WI38 (cell line): ENCODE measurements at regions not wholly inside any gene's neighbourhood (a gene's known extent, or its start where the extent isn't known, plus 50 kb on each side); places are given as distances from the start of the nearest gene placed in this dataset.
"Not testable (repeated sequence)": the region's sequence is repeated elsewhere in the genome, so short reads cannot be mapped to it uniquely, and the experiment has no call there.

Source experiments
- H3K4me3 ChIP-seq: 2 replicates; pipeline ENCODE4 v1.5.1; 2011; ENCODE audit warnings: low read depth, mild to moderate bottlenecking, control low read depth, low read length
- CTCF ChIP-seq: IDR thresholded peaks from 2 replicates; pipeline ENCODE4 v1.5.1; 2012; ENCODE audit warnings: low read depth, mild to moderate bottlenecking, control low read depth, low read length

- no peak overlapping the region for H3K4me3 ChIP-seq
- no peak for TF ChIP-seq CTCF
Observed at GRCh38 chr9:115838417-115838816, 315.2 kb upstream of the PAPPA start.

- not testable (repeated sequence) for H3K4me3 ChIP-seq
Observed at GRCh38 chr9:115844433-115844832, 309.2 kb upstream of the PAPPA start.

- no peak for TF ChIP-seq CTCF
- no peak overlapping the region for H3K4me3 ChIP-seq
Observed at GRCh38 chr9:115845648-115846312, 307.8 kb upstream of the PAPPA start.

GRCh38 chr9:115847216-115847615, 306.4 kb upstream of the PAPPA start:
- H3K4me3 ChIP-seq, result no peak overlapping the region
- no peak for TF ChIP-seq CTCF

GRCh38 chr9:115849679-115850412, 303.7 kb upstream of the PAPPA start:
- no peak overlapping the region for H3K4me3 ChIP-seq

GRCh38 chr9:115850548-115851304, 302.9 kb upstream of the PAPPA start:
- TF ChIP-seq CTCF, result no peak
- H3K4me3 ChIP-seq, result no peak overlapping the region

More at GRCh38 chr9:115849679-115850412, 303.7 kb upstream of the PAPPA start:
- no peak for TF ChIP-seq CTCF

GRCh38 chr9:115855458-115856133, 298.0 kb upstream of the PAPPA start:
- no peak for TF ChIP-seq CTCF
- H3K4me3 ChIP-seq, result no peak overlapping the region

GRCh38 chr9:115858421-115858820, 295.2 kb upstream of the PAPPA start:
- H3K4me3 ChIP-seq, result not testable (repeated sequence)
